OCI-LY3 (cell line): ENCODE measurements at regions not wholly inside any gene's neighbourhood (a gene's known extent, or its start where the extent isn't known, plus 50 kb on each side); places are given as distances from the start of the nearest gene placed in this dataset.

ENCODE experiments used
- H2AFZ ChIP-seq: fragments of 200-600, 300-600 bp; shearing (Covaris generic); 2 replicates; pipeline ENCODE4 v1.6.0; 2014; ENCODE audit warnings: antibody characterized with exemption, low read depth, low read length
- H3K27ac ChIP-seq: fragments of 200-600, 300-600 bp; sonication (generic); 2 replicates; pipeline ENCODE4 v1.5.1; 2014; ENCODE audit warnings: mild to moderate bottlenecking, low read length, moderate library complexity, mixed read lengths
- H3K27me3 ChIP-seq: fragments of 200-600, 300-600 bp; sonication (generic); 2 replicates; pipeline ENCODE4 v1.6.1; 2014; ENCODE audit warnings: low read depth, low read length, mixed read lengths
- H3K36me3 ChIP-seq: fragments of 200-600, 300-600 bp; sonication (generic); replicated peaks from 2 replicates; pipeline ENCODE3; 2014; ENCODE audit warnings: low read depth, low read length, mixed read lengths
- H3K4me1 ChIP-seq: fragments of 300-600, 200-600 bp; sonication (generic); 2 replicates; pipeline ENCODE4 v1.6.1; 2014; ENCODE audit warnings: low read length, mixed read lengths
- H3K4me2 ChIP-seq: fragments of 200-600, 300-600 bp; sonication (generic); 2 replicates; pipeline ENCODE4 v1.6.1; 2014; ENCODE audit warnings: low read length, mixed read lengths
- H3K4me3 ChIP-seq: fragments of 300-600, 200-600 bp; sonication (generic); 2 replicates; pipeline ENCODE4 v1.5.1; 2014; ENCODE audit warnings: antibody characterized with exemption, mild to moderate bottlenecking, low read length, moderate library complexity
- H3K79me2 ChIP-seq: fragments of 300-600, 200-600 bp; shearing (Covaris generic); 2 replicates; pipeline ENCODE4 v1.6.1; 2014; ENCODE audit warnings: mild to moderate bottlenecking, low read length, mixed read lengths
- H3K9ac ChIP-seq: fragments of 300-600, 200-600 bp; shearing (Covaris generic); 2 replicates; pipeline ENCODE4 v1.6.0; 2014; ENCODE audit warnings: mild to moderate bottlenecking, low read length, moderate library complexity
- H3K9me3 ChIP-seq: fragments of 200-600, 300-600 bp; shearing (Covaris generic); 2 replicates; pipeline ENCODE4 v1.6.1; 2014; ENCODE audit warnings: low read length, mixed read lengths; ENCODE audit not compliant: insufficient read depth
- H4K20me1 ChIP-seq: fragments of 200-600, 300-600 bp; sonication (generic); 2 replicates; pipeline ENCODE4 v1.6.1; 2016; ENCODE audit warnings: low read length, mixed read lengths; ENCODE audit not compliant: insufficient read depth
- EZH2phosphoT487 ChIP-seq: fragments of 200-600 bp; shearing (Covaris generic); IDR thresholded peaks from 2 replicates; pipeline ENCODE4 v1.6.1; 2018; ENCODE audit warnings: antibody characterized with exemption, mixed run types, low read depth
- TF ChIP-seq, protein P1 (sequence below): fragments of 200-600, 300-600 bp; sonication (generic); IDR thresholded peaks from 2 replicates; pipeline ENCODE4 v1.5.1; 2014; ENCODE audit warnings: antibody characterized with exemption, low read length, low read depth

DNA sequence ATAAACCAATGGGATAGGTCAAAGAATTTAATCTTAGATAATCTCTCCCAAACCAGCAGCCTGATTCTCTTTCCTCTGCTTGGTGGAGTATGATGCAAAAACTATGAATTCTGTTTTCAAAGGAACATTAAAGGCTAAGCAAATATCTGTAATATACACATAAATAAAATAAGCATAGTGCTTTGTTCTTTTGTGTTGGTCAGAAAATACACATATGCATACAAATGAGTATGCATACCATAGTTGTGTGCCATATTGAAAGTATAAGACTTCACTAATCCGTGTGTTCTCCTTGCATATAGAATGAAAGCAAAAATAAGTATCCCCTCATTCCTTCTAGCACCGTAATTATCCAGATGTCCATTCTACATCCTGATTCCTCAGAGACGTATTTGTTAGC is 1949.7 kb upstream of the CELF4 start:
- Histone ChIP-seq H3K9me3 (no peaks in the 10 kb centered on the region), H3K9ac (no peak overlapping the region), H2AFZ (no peak overlapping the region), H3K4me3 (no peak overlapping the region), H3K79me2 (no peaks in the 10 kb centered on the region), H3K36me3 (no peaks in the 10 kb centered on the region), H3K4me2 (no peak overlapping the region), H3K4me1 (no peaks in the 10 kb centered on the region), H4K20me1 (no peaks in the 10 kb centered on the region), H3K27ac (no peak overlapping the region), H3K27me3 (no peaks in the 10 kb centered on the region)
- TF ChIP-seq EZH2phosphoT487: no peak
- TF ChIP-seq, protein P1, sequence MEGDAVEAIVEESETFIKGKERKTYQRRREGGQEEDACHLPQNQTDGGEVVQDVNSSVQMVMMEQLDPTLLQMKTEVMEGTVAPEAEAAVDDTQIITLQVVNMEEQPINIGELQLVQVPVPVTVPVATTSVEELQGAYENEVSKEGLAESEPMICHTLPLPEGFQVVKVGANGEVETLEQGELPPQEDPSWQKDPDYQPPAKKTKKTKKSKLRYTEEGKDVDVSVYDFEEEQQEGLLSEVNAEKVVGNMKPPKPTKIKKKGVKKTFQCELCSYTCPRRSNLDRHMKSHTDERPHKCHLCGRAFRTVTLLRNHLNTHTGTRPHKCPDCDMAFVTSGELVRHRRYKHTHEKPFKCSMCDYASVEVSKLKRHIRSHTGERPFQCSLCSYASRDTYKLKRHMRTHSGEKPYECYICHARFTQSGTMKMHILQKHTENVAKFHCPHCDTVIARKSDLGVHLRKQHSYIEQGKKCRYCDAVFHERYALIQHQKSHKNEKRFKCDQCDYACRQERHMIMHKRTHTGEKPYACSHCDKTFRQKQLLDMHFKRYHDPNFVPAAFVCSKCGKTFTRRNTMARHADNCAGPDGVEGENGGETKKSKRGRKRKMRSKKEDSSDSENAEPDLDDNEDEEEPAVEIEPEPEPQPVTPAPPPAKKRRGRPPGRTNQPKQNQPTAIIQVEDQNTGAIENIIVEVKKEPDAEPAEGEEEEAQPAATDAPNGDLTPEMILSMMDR: no peak

- TF ChIP-seq, protein P1: no peak
- no peak for TF ChIP-seq EZH2phosphoT487
- Histone ChIP-seq H3K36me3 (no peaks in the 10 kb centered on the region), H3K4me3 (no peak overlapping the region), H3K4me2 (no peak overlapping the region), H3K79me2 (no peaks in the 10 kb centered on the region), H3K27me3 (no peaks in the 10 kb centered on the region), H3K27ac (no peak overlapping the region), H2AFZ (no peak overlapping the region), H3K4me1 (no peaks in the 10 kb centered on the region), H4K20me1 (no peaks in the 10 kb centered on the region), H3K9ac (no peak overlapping the region), H3K9me3 (no peaks in the 10 kb centered on the region)
These were observed 1947.6 kb upstream of the CELF4 start for GRCh38 chr18:39513186-39513585.

- no peak overlapping the region for H3K4me2 ChIP-seq
- H3K9ac ChIP-seq: no peak overlapping the region
- no peaks in the 10 kb centered on the region for H3K27me3 ChIP-seq
- no peaks in the 10 kb centered on the region for H3K4me1 ChIP-seq
- no peaks in the 10 kb centered on the region for H4K20me1 ChIP-seq
- no peaks in the 10 kb centered on the region for H3K79me2 ChIP-seq
- H3K36me3 ChIP-seq: no peaks in the 10 kb centered on the region
- H2AFZ ChIP-seq: no peak overlapping the region
- no peak overlapping the region for H3K27ac ChIP-seq
- H3K9me3 ChIP-seq: no peaks in the 10 kb centered on the region
- no peak for TF ChIP-seq EZH2phosphoT487
- TF ChIP-seq, protein P1: no peak
- no peak overlapping the region for H3K4me3 ChIP-seq
These were observed 1941.2 kb upstream of the CELF4 start for GRCh38 chr18:39506581-39507330.

DNA sequence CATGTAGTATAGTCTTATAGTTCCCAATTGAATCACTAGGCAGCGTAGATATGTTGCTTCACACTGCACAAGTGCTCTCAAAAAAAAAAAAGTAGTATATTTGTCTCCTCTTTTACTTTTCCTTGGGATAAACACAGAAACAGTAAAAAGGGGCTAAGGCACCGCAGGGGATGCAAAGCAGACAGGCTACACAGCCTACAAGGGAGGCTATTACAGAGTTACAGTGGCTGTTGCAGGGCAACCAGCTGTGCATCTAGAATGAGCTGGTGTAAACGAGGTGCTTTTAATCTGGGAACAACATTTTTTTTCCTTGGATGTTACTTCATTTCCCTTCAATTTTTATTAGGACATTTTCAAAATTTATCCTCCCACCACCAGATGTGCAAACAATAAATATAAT is 1934.7 kb upstream of the CELF4 start:
- Histone ChIP-seq H3K4me1 (peaks cover 6% of the 10 kb centered on the region), H3K79me2 (no peaks in the 10 kb centered on the region), H3K36me3 (no peaks in the 10 kb centered on the region), H4K20me1 (no peaks in the 10 kb centered on the region), H2AFZ (no peak overlapping the region), H3K4me3 (no peak overlapping the region), H3K9me3 (no peaks in the 10 kb centered on the region), H3K9ac (no peak overlapping the region), H3K27ac (no peak overlapping the region), H3K27me3 (no peaks in the 10 kb centered on the region), H3K4me2 (no peak overlapping the region)
- TF ChIP-seq, protein P1: no peak
- no peak for TF ChIP-seq EZH2phosphoT487
